ENCODE measurements at regions not wholly inside any gene's neighbourhood (a gene's known extent, or its start where the extent isn't known, plus 50 kb on each side); places are given as distances from the start of the nearest gene placed in this dataset.

DNA sequence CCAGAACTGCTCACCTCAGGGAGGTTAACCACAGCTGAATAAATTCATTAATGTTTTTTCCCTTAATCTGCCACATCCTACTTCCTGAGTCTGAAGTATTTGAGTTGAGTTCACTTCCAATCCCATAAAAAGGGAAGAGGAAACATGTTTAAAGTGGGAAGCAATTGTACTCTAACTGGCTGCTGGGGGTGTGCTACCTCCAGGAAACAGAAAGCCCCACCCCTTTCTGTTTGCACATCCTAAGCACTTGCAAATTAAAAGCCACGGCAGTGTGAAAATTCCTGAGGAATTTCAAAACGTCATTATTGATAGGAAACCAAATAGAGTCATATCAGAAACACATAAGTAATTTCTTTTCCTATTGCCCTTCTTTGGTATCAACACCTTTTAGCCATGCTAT lies 307.0 kb upstream of the NR5A2 start:
- no peak overlapping the region for H3K27ac Mint-ChIP-seq
- Histone ChIP-seq H3K4me3 (ENCODE audit: low read length) (no peak overlapping the region), H3K4me1 (ENCODE audit: control insufficient read depth, insufficient read depth, low read length) (peaks cover 14% of the 10 kb centered on the region), H3K27me3 (ENCODE audit: control insufficient read depth, insufficient read depth, low read length, poor library complexity, severe bottlenecking) (no peaks in the 10 kb centered on the region), H3K9me3 (ENCODE audit: control insufficient read depth, low read length) (no peaks in the 10 kb centered on the region), H3K9ac (ENCODE audit: extremely low read depth, low read length, poor library complexity, severe bottlenecking) (no peak overlapping the region), H3K36me3 (ENCODE audit: control insufficient read depth, insufficient read depth, low read length) (no peaks in the 10 kb centered on the region), H3K27ac (ENCODE audit: low read depth, low read length) (no peak overlapping the region)
- 17 to 27% methylated on average over 1 to 2 of the region's 2 CpGs for WGBS, 2 experiments (ENCODE audit: insufficient coverage in 1 of 2, insufficient read length in 1 of 2)
- no peaks in the 10 kb centered on the region for H3K9me3 Mint-ChIP-seq
- peaks cover 38% of the 10 kb centered on the region for H3K4me1 Mint-ChIP-seq
- H3K36me3 Mint-ChIP-seq (ENCODE audit: low read depth), result no peaks in the 10 kb centered on the region
- H3K4me3 Mint-ChIP-seq, result no peak overlapping the region
- TF ChIP-seq CTCF (conservative IDR thresholded peaks at IDR 0.05), result no peak
- no peaks in the 10 kb centered on the region for H3K27me3 Mint-ChIP-seq (ENCODE audit: insufficient read depth)
- DNase-seq, result no peak

GRCh38 chr1:199721001-199721400 lies 306.5 kb upstream of the NR5A2 start:
- peaks cover 38% of the 10 kb centered on the region for H3K4me1 Mint-ChIP-seq

GRCh38 chr1:199723250-199723956 lies 304.1 kb upstream of the NR5A2 start:
- H3K4me3 Mint-ChIP-seq, result no peak overlapping the region
- H3K27ac ChIP-seq (ENCODE audit: low read depth, low read length), result no peak overlapping the region

More at GRCh38 chr1:199721001-199721400, 306.5 kb upstream of the NR5A2 start:
- Mint-ChIP-seq H3K27me3 (ENCODE audit: insufficient read depth) (no peaks in the 10 kb centered on the region), H3K9me3 (no peaks in the 10 kb centered on the region), H3K27ac (no peak overlapping the region), H3K36me3 (ENCODE audit: low read depth) (no peaks in the 10 kb centered on the region), H3K4me3 (no peak overlapping the region)
- H3K9me3 ChIP-seq (ENCODE audit: control insufficient read depth, low read length), result no peaks in the 10 kb centered on the region
- no peak overlapping the region for H3K4me3 ChIP-seq (ENCODE audit: low read length)
- H3K36me3 ChIP-seq (ENCODE audit: control insufficient read depth, insufficient read depth, low read length), result no peaks in the 10 kb centered on the region
- no peak overlapping the region for H3K27ac ChIP-seq (ENCODE audit: low read depth, low read length)
- H3K27me3 ChIP-seq (ENCODE audit: control insufficient read depth, insufficient read depth, low read length, poor library complexity, severe bottlenecking), result no peaks in the 10 kb centered on the region
- H3K4me1 ChIP-seq (ENCODE audit: control insufficient read depth, insufficient read depth, low read length), result peaks cover 14% of the 10 kb centered on the region
- no peak for DNase-seq
- TF ChIP-seq CTCF (conservative IDR thresholded peaks at IDR 0.05), result no peak
- no peak overlapping the region for H3K9ac ChIP-seq (ENCODE audit: extremely low read depth, low read length, poor library complexity, severe bottlenecking)
- 75% methylated on average over 1 of the region's 1 CpG; no CpG with 5 or more reads in 1 of the 2 experiments for WGBS, 2 experiments (ENCODE audit: insufficient coverage in 1 of 2, insufficient read length in 1 of 2)

More at GRCh38 chr1:199723250-199723956, 304.1 kb upstream of the NR5A2 start:
- Histone ChIP-seq H3K9ac (ENCODE audit: extremely low read depth, low read length, poor library complexity, severe bottlenecking) (no peak overlapping the region), H3K36me3 (ENCODE audit: control insufficient read depth, insufficient read depth, low read length) (no peaks in the 10 kb centered on the region), H3K4me3 (ENCODE audit: low read length) (no peak overlapping the region), H3K9me3 (ENCODE audit: control insufficient read depth, low read length) (no peaks in the 10 kb centered on the region), H3K27me3 (ENCODE audit: control insufficient read depth, insufficient read depth, low read length, poor library complexity, severe bottlenecking) (no peaks in the 10 kb centered on the region), H3K4me1 (ENCODE audit: control insufficient read depth, insufficient read depth, low read length) (peaks cover 14% of the 10 kb centered on the region)
- H3K27me3 Mint-ChIP-seq (ENCODE audit: insufficient read depth), result no peaks in the 10 kb centered on the region
- H3K27ac Mint-ChIP-seq, result no peak overlapping the region
- 86 to 92% methylated on average over 2 to 4 of the region's 4 CpGs for WGBS, 2 experiments (ENCODE audit: insufficient coverage in 1 of 2, insufficient read length in 1 of 2)
- DNase-seq, result no peak
- no peaks in the 10 kb centered on the region for H3K36me3 Mint-ChIP-seq (ENCODE audit: low read depth)
- no peak for TF ChIP-seq CTCF (conservative IDR thresholded peaks at IDR 0.05)
- H3K9me3 Mint-ChIP-seq, result no peaks in the 10 kb centered on the region
- H3K4me1 Mint-ChIP-seq, result peaks cover 32% of the 10 kb centered on the region

All from endodermal cell (in vitro differentiated cells).